Stimulated activated naive CD8-positive, alpha-beta T cell treated with anti-CD3 and anti-CD28 coated beads, Interleukin-15, Interleukin-2, amounts not matched to agents 100 U/mL and 50 U/mL, for 24 hours (primary cell): ENCODE measurements at regions not wholly inside any gene's neighbourhood (a gene's known extent, or its start where the extent isn't known, plus 50 kb on each side); places are given as distances from the start of the nearest gene placed in this dataset.

Experiments
- ATAC-seq: fragments of 150-1000 bp; cut with Tn5 transposase; one replicate; pipeline ENCODE4 v1.10.0; 2021
- DNase-seq: peaks from one replicate; pipeline ENCODE4 v3.0.0; 2021

GRCh38 chr22:49507607-49508292 is 319.9 kb downstream of the BRD1 start:
- no peak for ATAC-seq
- no peak for DNase-seq

DNA sequence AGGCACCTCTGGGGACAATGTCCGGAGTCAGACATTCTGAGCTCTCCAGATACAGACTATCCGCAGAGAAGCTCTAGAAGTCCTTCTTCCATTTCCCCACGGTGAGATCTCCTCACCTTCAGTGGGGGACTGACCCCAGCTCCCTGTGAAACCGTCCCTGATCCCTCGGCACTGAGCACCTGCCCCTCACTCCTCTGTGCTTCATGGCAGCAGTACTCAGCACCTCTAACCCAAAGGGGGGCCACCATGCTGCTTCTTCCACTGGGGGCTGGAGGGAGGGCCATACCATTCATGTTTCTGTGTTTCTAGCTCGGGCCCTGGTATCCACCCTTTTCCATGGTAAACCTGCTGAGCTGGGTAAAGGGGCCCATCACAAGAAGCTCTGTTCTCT is 321.7 kb downstream of the BRD1 start:
- ATAC-seq (no peak), DNase-seq (no peak)

DNA sequence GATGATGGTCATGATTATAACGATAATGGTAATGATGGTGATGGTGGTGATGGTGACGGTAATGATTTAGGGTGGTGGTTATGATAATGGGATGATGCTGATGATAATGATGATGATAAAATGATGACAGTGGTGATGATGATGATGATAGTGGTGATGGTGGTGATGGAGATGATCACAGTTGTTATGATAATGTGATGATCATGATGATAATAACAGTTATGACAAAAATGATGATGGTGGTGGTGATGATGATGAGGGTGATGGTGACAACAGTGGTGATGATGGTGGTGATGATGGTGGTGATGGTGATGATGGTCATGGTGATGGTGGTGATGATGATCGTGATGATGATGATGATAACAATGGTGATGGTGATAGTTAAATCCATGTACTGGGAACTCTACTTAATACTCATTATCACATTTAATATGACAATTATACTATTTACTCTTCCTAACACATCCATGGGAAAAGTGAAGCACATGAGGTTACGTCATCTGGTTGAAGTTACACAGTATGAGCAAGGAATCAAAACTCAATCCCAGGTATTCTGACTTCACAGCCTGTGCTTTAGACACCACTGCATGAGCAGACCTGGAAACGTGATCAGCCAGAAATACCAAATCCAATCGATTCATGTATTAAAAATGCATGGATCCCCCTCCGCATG is 322.2 kb downstream of the BRD1 start:
- no peak for DNase-seq
- ATAC-seq: no peak

- ATAC-seq (no peak), DNase-seq (no peak)
Measured at GRCh38 chr22:49503896-49504521, 323.7 kb downstream of the BRD1 start.

GRCh38 chr22:49503321-49503720 is 324.4 kb downstream of the BRD1 start:
- DNase-seq: no peak
- no peak for ATAC-seq

DNA sequence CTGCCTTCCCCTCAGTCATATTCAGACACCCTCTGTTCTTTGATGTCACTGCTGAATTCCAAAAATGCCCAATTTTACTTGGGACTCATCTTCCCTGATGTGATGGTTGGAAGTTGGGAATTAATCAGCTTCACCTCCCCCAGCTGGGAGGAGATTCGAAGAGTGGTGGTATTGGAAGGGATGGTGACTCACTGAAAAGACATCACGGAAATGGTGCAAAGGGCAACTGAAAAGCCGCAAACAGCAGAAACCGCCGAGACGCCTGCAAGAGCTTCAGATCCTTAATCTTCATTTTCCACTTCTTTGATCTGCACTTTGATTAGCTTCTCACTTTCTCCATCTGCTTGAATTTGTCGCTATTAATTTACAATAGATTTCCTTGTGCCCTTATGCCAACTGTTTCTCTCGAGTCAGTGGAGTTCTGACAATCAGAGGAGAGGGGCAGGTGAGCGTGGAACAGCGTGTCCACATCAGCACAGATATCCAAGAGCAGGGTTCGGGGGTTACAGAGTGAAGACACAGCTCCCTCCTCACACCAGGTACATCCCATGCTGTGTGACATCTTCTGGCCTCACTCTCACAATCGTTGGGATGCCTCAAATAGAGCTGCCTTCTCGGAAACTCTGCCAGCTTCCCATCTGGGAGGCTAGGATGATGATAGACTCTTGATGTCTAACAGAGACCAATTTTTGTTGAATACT is 325.4 kb downstream of the BRD1 start:
- DNase-seq: no peak
- ATAC-seq: no peak

DNA sequence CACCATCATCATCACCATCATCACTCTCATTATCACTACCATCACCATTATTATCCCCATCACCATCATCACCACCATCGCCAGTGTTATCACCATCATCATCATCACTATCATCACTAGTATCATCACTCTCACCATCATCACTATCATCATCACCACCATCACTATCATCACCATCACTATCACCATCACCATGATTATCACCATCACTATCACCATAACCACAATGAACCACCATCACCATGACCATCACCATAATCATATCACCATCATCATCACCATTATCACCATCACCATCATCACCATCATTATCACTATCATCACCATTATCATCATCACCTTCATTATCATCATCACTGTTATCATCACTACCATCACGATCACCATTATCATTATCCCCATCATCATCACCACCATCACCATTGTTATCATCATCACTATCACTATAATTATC is 326.7 kb downstream of the BRD1 start:
- DNase-seq: no peak
- no peak for ATAC-seq

- DNase-seq: no peak
- no peak for ATAC-seq
Measured at GRCh38 chr22:49500076-49500460, 327.6 kb downstream of the BRD1 start.

GRCh38 chr22:49499433-49500075 is 328.1 kb downstream of the BRD1 start:
- no peak for DNase-seq
- no peak for ATAC-seq

DNA sequence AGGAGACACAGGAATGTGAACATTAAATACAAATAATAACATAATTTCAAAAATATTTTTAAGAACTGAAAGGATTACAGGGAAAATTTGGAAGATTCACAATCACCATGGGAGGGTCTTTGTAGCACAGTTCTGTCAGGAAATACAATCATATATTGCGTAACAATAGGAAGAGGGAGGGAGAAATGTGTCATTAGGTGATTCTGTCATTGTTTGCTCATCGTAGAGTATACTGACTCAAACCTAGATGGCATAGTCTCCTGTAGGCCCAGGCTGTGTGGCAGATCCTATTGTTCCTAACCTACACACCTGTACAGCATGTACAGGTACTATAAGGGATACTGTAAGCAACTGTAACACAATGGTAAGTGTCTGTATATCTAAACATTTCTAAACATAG is 330.4 kb downstream of the BRD1 start:
- DNase-seq (no peak), ATAC-seq (no peak)

- ATAC-seq (no peak), DNase-seq (no peak)
Measured at GRCh38 chr22:49494555-49494954, 333.1 kb downstream of the BRD1 start.

DNA sequence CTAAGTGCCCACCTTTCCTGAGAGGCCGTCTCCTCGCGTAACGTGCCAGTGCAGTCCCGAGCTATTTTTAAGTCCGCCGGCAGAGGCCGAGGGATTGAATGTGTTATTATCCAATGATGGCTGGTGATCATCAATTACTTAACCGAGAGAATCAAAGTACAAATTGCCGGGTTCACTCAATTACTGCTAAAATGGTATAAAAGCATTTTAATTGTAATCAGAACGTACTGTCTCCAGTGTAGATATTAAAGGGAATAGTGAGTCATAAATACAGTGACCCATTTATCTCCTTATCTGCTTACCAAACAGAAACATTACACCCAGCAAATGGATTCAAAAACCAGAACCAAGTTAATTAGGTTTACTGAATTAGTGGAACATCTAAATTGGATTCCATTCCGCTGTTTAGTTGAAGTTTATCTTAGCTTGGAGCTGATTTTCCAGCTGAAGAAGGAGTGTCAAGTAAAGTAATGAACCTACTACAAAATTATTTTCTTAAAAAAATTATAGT is 334.9 kb downstream of the BRD1 start:
- no peak for DNase-seq
- no peak for ATAC-seq

DNA sequence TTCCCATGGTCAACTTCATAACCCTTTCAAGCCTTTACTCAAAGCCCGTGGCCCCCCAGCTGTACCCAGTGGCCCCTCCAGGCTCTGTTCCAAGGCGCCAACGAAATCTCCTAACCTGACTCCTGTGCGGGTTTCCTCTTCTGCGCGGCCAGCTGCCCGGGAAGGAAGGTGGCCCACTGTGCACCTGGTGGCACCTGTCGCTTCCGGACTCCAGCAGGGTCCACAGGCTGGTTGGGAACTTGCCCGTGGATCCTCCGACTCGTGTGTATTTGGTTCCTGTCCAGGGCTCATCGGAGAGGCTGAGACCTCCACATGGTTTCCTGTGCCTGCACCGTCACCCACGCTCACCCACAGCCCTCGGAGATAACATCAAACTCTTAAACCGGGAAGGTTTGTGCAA is 335.4 kb downstream of the BRD1 start:
- DNase-seq: no peak

DNA sequence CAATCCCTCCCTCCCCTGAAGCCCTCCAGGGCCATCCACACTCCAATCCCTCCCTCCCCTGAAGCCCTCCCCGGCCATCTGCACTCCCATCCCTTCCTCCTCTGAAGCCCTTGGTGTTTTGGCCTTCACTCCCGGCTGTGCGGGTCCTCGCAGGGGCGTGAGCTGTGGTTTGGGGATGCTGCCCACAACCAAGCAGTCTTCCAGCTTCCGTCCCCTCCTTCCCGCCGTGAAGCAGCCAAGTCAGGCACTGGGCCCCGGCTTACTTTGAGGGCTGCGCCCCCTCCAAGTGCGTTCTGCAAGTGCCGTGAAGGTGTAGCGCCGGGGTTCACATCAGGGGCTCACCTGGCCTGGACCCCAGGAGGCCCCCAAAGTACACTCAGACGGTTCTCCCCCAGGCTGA is 335.9 kb downstream of the BRD1 start:
- DNase-seq (no peak), ATAC-seq (no peak)

More for the DNA sequence above, 335.4 kb downstream of the BRD1 start:
- no peak for ATAC-seq

GRCh38 chr22:49491221-49491635 is 336.4 kb downstream of the BRD1 start:
- ATAC-seq (no peak), DNase-seq (no peak)

DNA sequence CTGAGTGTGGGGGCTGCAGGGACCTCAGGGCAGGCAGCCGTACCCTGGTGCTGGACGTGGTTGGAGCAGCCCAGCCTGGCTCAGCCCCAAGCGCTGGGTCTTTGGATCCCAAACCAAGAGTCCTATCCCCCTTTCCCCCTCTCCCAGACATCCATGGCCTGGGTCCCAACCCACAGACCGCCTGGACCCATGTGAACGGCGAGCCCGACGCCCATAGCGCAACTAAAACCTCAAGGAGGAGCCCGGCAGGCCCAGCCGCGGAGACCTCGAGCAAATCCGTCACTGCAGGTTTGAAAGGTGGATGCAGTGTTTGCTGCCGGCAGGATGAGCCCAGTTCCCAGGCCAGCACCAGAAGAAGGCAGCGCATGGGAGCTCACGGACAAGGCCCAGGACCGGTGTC is 337.0 kb downstream of the BRD1 start:
- ATAC-seq: no peak
- no peak for DNase-seq

GRCh38 chr22:49489821-49490220 is 337.9 kb downstream of the BRD1 start:
- DNase-seq (no peak), ATAC-seq (no peak)

DNA sequence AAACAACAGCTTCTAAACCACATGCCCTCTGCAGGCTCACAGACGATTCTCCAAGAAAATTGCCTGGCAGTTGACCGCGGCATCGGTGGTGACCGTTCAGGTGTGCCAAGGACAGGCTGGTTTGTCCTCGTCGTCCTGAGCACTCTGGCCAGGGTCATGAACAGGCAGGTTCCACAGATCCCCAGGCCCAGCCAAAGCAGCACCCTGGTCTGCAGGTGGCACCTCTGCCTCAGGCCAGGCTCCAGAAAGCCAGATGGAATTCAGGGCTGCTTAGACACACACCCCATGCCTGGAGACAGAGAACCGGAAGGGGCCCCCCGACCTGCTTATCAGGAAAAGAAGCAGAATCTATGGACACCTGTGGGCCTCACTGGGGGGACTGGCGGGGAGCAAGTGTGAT is 338.7 kb downstream of the BRD1 start:
- ATAC-seq: no peak
- no peak for DNase-seq

GRCh38 chr22:49487950-49488349 is 339.7 kb downstream of the BRD1 start:
- ATAC-seq: no peak
- DNase-seq: no peak

DNA sequence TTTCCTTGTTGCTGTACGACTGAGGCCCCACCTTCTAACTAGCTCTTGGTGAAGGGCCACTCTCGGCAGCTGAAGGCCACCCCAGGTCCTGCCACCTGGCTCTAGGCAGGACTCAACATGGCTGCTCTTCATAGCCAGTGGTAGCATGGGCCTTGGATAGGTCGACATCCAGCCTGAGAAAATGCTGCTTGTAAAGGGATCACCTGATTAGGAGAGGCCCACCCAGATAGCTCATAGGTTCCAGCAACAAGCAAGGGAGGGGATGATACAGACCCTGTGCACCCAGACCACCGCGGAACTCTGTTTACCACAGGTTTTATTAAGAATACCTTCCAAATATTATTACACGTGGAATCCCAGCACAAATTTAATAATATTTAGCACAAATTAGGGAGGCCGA is 341.4 kb downstream of the BRD1 start:
- DNase-seq (no peak), ATAC-seq (no peak)

GRCh38 chr22:49483946-49484345 is 343.7 kb downstream of the BRD1 start:
- DNase-seq: no peak
- no peak for ATAC-seq

GRCh38 chr22:49483281-49483870 is 344.3 kb downstream of the BRD1 start:
- no peak for DNase-seq
- no peak for ATAC-seq
